ENCODE measurements at regions not wholly inside any gene's neighbourhood (a gene's known extent, or its start where the extent isn't known, plus 50 kb on each side); places are given as distances from the start of the nearest gene placed in this dataset.

- Histone ChIP-seq H3K4me1 (ENCODE audit: insufficient read depth) (no peaks in the 10 kb centered on the region), H3K9me2 (replicated peaks; ENCODE audit: insufficient read depth) (no peaks in the 10 kb centered on the region), H3K27ac (no peak overlapping the region), H3K27me3 (no peaks in the 10 kb centered on the region), H3K4me3 (no peak overlapping the region), H4K20me1 (ENCODE audit: insufficient read depth, poor library complexity, severe bottlenecking) (no peaks in the 10 kb centered on the region), H2AFZ (no peak overlapping the region), H3K79me2 (no peaks in the 10 kb centered on the region), H3K36me3 (replicated peaks; ENCODE audit: insufficient read depth, low read depth) (no peaks in the 10 kb centered on the region), H3K4me2 (no peak overlapping the region), H3K9me3 (ENCODE audit: low read depth) (no peaks in the 10 kb centered on the region)
- TF ChIP-seq EZH2phosphoT487 (IDR thresholded peaks at IDR 0.05; ENCODE audit: low read depth, severe bottlenecking, unreplicated experiment) = no peak
- DNase-seq (ENCODE audit: low spot score) = no peak
- 100% methylated on average over 1 of the region's 1 CpG for WGBS (ENCODE audit: low lambda C conversion rate, missing lambda C conversion rate)
Measured at GRCh38 chr3:99021466-99021865, 120.0 kb upstream of the DCBLD2 start.

- no peaks in the 10 kb centered on the region for H4K20me1 ChIP-seq (ENCODE audit: insufficient read depth, poor library complexity, severe bottlenecking)
- H3K79me2 ChIP-seq = no peaks in the 10 kb centered on the region
- 77% methylated on average over 1 of the region's 1 CpG for WGBS (ENCODE audit: low lambda C conversion rate, missing lambda C conversion rate)
- H3K9me3 ChIP-seq (ENCODE audit: low read depth) = no peaks in the 10 kb centered on the region
- H2AFZ ChIP-seq = no peak overlapping the region
- H3K36me3 ChIP-seq (replicated peaks; ENCODE audit: insufficient read depth, low read depth) = no peaks in the 10 kb centered on the region
- H3K4me3 ChIP-seq = no peak overlapping the region
- no peak for TF ChIP-seq EZH2phosphoT487 (IDR thresholded peaks at IDR 0.05; ENCODE audit: low read depth, severe bottlenecking, unreplicated experiment)
- no peak for TF ChIP-seq EZH2 (IDR thresholded peaks at IDR 0.05; ENCODE audit: borderline replicate concordance)
- TF ChIP-seq, protein P1, sequence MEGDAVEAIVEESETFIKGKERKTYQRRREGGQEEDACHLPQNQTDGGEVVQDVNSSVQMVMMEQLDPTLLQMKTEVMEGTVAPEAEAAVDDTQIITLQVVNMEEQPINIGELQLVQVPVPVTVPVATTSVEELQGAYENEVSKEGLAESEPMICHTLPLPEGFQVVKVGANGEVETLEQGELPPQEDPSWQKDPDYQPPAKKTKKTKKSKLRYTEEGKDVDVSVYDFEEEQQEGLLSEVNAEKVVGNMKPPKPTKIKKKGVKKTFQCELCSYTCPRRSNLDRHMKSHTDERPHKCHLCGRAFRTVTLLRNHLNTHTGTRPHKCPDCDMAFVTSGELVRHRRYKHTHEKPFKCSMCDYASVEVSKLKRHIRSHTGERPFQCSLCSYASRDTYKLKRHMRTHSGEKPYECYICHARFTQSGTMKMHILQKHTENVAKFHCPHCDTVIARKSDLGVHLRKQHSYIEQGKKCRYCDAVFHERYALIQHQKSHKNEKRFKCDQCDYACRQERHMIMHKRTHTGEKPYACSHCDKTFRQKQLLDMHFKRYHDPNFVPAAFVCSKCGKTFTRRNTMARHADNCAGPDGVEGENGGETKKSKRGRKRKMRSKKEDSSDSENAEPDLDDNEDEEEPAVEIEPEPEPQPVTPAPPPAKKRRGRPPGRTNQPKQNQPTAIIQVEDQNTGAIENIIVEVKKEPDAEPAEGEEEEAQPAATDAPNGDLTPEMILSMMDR (IDR thresholded peaks at IDR 0.05; ENCODE audit: poor library complexity) = no peak
- H3K9me2 ChIP-seq (replicated peaks; ENCODE audit: insufficient read depth) = no peaks in the 10 kb centered on the region
- H3K4me1 ChIP-seq (ENCODE audit: insufficient read depth) = no peaks in the 10 kb centered on the region
- H3K27ac ChIP-seq = no peak overlapping the region
- no peak overlapping the region for H3K4me2 ChIP-seq
- no peaks in the 10 kb centered on the region for H3K27me3 ChIP-seq
- no peak for DNase-seq (ENCODE audit: low spot score)
Measured at GRCh38 chr3:99016452-99016851, 115.0 kb upstream of the DCBLD2 start.

DNA sequence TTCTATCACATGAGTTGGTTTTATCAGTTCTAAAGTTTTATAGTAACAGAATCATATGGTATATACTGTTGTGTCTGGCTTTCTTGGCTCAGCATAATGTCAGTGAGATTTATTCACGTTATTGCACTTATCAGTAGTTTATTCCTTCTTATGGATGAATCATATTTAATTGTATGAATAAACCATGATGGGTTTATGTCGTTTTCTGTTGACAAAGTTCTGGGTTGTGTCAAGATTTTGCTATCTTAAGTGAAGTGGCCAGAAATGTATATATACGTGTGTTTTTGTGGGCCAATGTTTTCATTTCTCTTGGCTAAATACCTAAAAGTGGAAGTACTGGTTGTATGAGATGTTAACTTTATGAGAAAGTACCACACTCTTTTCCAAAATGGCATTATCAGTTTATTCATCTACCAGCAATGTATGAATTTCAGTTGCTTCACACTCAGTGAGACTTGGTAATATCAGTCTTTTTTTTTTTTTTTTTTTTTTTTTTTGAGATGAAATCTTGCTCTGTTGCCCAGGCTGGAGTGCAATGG lies 112.4 kb upstream of the DCBLD2 start:
- Histone ChIP-seq H3K4me1 (ENCODE audit: insufficient read depth) (no peaks in the 10 kb centered on the region), H4K20me1 (ENCODE audit: insufficient read depth, poor library complexity, severe bottlenecking) (no peaks in the 10 kb centered on the region), H3K9me3 (ENCODE audit: low read depth) (no peaks in the 10 kb centered on the region), H3K27me3 (no peaks in the 10 kb centered on the region), H3K9me2 (replicated peaks; ENCODE audit: insufficient read depth) (no peaks in the 10 kb centered on the region), H3K36me3 (replicated peaks; ENCODE audit: insufficient read depth, low read depth) (no peaks in the 10 kb centered on the region), H3K4me3 (no peak overlapping the region), H2AFZ (no peak overlapping the region), H3K27ac (no peak overlapping the region), H3K79me2 (no peaks in the 10 kb centered on the region), H3K4me2 (no peak overlapping the region)
- 40% methylated on average over 3 of the region's 3 CpGs for WGBS (ENCODE audit: low lambda C conversion rate, missing lambda C conversion rate)
- TF ChIP-seq EZH2phosphoT487 (IDR thresholded peaks at IDR 0.05; ENCODE audit: low read depth, severe bottlenecking, unreplicated experiment) (no peak), EZH2 (IDR thresholded peaks at IDR 0.05; ENCODE audit: borderline replicate concordance) (no peak)
- TF ChIP-seq, protein P1 (IDR thresholded peaks at IDR 0.05; ENCODE audit: poor library complexity) = no peak
- no peak for DNase-seq (ENCODE audit: low spot score)

DNA sequence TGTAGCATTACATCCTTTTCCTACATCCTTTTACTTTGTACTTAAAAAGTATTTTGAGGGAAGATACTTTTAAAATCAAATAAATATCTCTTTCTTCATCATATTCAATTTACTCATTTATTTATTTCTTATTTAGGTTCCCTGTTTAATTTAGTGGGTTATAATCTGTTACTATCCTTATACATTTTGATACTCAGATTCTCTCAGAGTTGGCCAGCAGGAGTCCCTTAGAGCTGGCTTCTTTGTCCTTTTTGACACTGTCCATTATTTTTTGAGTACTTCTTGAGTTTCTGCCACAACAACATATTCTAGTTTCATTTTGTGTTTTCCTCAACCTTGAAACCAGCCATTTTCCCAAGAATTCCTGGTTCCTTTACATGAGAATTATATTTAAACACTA lies 111.6 kb upstream of the DCBLD2 start:
- Histone ChIP-seq H3K4me3 (no peak overlapping the region), H3K36me3 (replicated peaks; ENCODE audit: insufficient read depth, low read depth) (no peaks in the 10 kb centered on the region), H3K27me3 (no peaks in the 10 kb centered on the region), H3K9me3 (ENCODE audit: low read depth) (no peaks in the 10 kb centered on the region), H3K27ac (no peak overlapping the region), H3K4me2 (no peak overlapping the region), H3K9me2 (replicated peaks; ENCODE audit: insufficient read depth) (no peaks in the 10 kb centered on the region), H3K4me1 (ENCODE audit: insufficient read depth) (no peaks in the 10 kb centered on the region), H2AFZ (no peak overlapping the region), H3K79me2 (no peaks in the 10 kb centered on the region), H4K20me1 (ENCODE audit: insufficient read depth, poor library complexity, severe bottlenecking) (no peaks in the 10 kb centered on the region)
- no peak for DNase-seq (ENCODE audit: low spot score)
- TF ChIP-seq EZH2phosphoT487 (IDR thresholded peaks at IDR 0.05; ENCODE audit: low read depth, severe bottlenecking, unreplicated experiment) = no peak
- no peak for TF ChIP-seq EZH2 (IDR thresholded peaks at IDR 0.05; ENCODE audit: borderline replicate concordance)
- TF ChIP-seq, protein P1 (IDR thresholded peaks at IDR 0.05; ENCODE audit: poor library complexity) = no peak
